22Rv1 (cell line): ENCODE measurements at regions not wholly inside any gene's neighbourhood (a gene's known extent, or its start where the extent isn't known, plus 50 kb on each side); places are given as distances from the start of the nearest gene placed in this dataset.
"Not testable (repeated sequence)": the region's sequence is repeated elsewhere in the genome, so short reads cannot be mapped to it uniquely, and the experiment has no call there.

Source experiments
- H3K27ac ChIP-seq: fragments of 450-650 bp; 2 replicates; pipeline ENCODE4 v1.5.1; 2017
- CTCF ChIP-seq: fragments of 450-650 bp; IDR thresholded peaks from 2 replicates; pipeline ENCODE4 v1.5.1; 2017; ENCODE audit warnings: mild to moderate bottlenecking
- ZFX ChIP-seq: fragments of 450-650 bp; IDR thresholded peaks from 2 replicates; pipeline ENCODE4 v1.6.1; 2017; ENCODE audit warnings: antibody characterized with exemption, borderline replicate concordance

GRCh38 chr11:128146926-128147605 is 440.3 kb downstream of the ETS1 start:
- H3K27ac ChIP-seq: no peak overlapping the region
- TF ChIP-seq CTCF: no peak
- no peak for TF ChIP-seq ZFX

- not testable (repeated sequence) for H3K27ac ChIP-seq
Observed at GRCh38 chr11:128140293-128140692, 447.1 kb downstream of the ETS1 start.

GRCh38 chr11:128135451-128135850 is 451.9 kb downstream of the ETS1 start:
- H3K27ac ChIP-seq: no peak overlapping the region
- TF ChIP-seq ZFX (no peak), CTCF (no peak)

GRCh38 chr11:128133501-128133900 is 453.9 kb downstream of the ETS1 start:
- H3K27ac ChIP-seq: no peak overlapping the region
- TF ChIP-seq ZFX: no peak
- TF ChIP-seq CTCF: no peak

GRCh38 chr11:128130052-128130451 is 457.3 kb downstream of the ETS1 start:
- no peak for TF ChIP-seq ZFX
- TF ChIP-seq CTCF: no peak
- H3K27ac ChIP-seq: no peak overlapping the region

- no peak overlapping the region for H3K27ac ChIP-seq
- TF ChIP-seq ZFX (no peak), CTCF (no peak)
Observed at GRCh38 chr11:128125723-128126122, 461.6 kb downstream of the ETS1 start.

GRCh38 chr11:128116885-128117284 is 470.5 kb downstream of the ETS1 start:
- TF ChIP-seq ZFX (no peak), CTCF (no peak)
- H3K27ac ChIP-seq: no peak overlapping the region

GRCh38 chr11:128116447-128116846 is 470.9 kb downstream of the ETS1 start:
- H3K27ac ChIP-seq: no peak overlapping the region
- TF ChIP-seq CTCF (no peak), ZFX (no peak)
